ENCODE measurements at regions not wholly inside any gene's neighbourhood (a gene's known extent, or its start where the extent isn't known, plus 50 kb on each side); places are given as distances from the start of the nearest gene placed in this dataset.

DNA sequence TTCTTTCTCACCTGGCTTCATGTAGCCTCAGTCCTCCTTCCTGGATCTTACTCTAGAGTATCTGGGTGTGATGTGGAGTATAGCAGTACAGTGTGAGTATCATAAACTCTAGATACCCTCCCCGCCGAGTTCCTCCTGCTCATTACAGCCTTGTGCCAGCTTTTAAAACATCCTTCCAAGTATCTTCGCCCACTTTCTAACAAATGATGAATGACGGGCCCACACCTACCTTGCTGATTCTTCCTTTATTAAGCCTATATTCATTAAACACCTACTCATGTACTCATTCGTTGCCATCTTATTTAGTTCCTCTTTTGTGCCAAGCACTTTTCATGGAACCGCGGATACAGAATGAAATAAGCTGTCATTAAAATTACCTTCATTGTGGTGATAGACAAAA lies 1585.3 kb upstream of the TENM3 start:
- TF ChIP-seq GATA1 (IDR thresholded peaks at IDR 0.05; ENCODE audit: low read depth, low read length), result no peak
- no peak for TF ChIP-seq POLR2A (IDR thresholded peaks at IDR 0.05; ENCODE audit: low read length)

Data from erythroblast (primary cell).